GM18499 (cell line): ENCODE measurements at regions not wholly inside any gene's neighbourhood (a gene's known extent, or its start where the extent isn't known, plus 50 kb on each side); places are given as distances from the start of the nearest gene placed in this dataset.
"Not testable (repeated sequence)": the region's sequence is repeated elsewhere in the genome, so short reads cannot be mapped to it uniquely, and the experiment has no call there.

Source experiments
- ATAC-seq: cut with Tn5 transposase; IDR thresholded peaks from one replicate; pipeline ENCODE4 v1.9.1; 2021; ENCODE audit warnings: moderate number of reproducible peaks; ENCODE audit not compliant: insufficient read depth, unreplicated experiment

DNA sequence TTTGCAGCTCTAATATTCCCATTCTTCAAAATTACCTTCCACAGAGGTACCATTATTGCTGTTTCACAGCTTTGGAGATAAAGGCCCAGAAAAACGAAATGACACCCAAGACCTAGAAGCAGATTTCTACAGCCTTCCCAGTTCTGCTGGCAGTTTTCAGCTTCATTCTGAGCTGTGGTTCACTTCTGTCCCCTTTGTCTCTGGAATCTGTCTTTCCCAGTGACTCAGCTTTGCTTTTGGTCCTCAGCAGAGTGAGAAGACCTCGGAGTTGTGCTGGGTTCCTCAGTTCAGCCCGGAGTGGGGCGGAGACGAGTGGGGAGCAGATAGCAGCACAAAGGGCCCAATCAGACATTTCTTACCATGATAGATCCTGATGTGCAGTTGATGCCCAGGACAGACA, 180.7 kb upstream of the CXCR4 start:
- no peak for ATAC-seq

DNA sequence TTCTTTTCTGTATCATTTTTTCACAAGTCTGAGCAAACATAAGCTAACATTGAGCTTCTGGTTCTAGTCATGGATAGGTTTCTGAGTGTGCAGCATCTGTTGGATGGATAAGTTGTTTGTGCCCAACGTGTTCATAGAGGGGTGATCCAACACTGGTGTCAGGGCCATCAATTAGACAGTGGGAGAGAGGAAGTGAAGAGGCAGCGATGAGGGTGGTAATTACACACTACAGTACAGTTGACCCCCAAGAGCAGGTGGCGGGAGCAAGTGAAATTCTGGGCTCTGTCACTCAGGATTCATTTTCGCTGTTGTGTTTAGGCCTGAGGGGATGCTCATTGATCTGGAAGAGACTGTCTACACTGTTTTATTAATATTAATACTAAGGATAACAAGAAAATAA, 180.0 kb upstream of the CXCR4 start:
- ATAC-seq: no peak

DNA sequence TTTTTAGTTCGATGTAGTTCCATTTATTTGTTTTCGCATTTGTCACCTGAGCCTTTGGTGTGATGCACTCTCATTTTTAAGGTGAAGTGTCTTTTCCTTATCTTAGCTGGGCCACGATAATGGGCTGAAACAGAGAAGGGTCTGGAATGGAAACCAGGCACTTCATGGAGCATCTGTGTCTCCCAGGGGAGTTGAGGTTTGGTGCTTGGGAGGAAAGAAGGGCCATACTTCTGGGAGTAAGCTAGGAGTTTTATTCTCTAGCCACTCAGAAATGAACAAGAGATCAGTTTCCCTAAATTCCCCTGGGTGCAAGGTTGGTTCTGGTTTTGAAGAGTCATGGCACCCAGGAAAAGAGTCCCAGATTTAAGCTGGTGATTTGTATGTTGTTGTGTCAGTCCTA, 179.4 kb upstream of the CXCR4 start:
- no peak for ATAC-seq

DNA sequence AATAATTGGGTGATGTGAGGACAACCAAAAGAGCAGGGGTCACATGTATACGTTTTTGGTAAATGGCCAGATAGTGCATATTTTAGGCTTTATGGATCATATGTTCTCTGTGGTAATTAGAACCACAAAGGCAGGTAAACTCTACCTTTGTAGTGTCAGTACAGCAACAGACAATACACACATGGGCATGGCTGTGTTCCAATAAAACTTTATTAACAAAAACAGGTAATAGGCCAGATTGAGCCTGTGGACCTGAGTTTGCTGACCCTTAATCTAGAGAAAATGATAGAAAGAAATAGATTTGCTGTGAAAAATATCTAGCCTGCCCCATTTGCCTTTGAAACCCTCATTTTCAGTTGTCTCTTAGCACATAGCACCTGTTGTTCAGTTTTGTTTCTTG, 177.2 kb upstream of the CXCR4 start:
- no peak for ATAC-seq

DNA sequence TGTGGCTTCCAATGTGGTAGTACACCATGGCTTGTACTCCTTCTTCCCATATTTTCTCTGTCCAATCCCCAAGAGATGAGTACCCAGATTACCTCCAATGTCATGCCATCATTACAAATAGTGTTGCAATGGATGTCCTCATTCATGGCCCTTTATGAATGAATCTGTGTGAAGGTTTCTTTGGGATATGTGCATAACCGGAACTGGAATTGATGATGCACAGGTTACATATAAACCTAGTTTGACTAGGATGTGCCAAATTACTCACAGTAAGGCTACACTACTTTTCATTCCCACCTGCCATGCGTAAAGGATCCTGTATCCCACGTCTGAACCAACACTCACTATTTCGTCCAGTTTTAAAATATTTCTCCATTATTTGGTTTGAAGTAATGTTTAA, 173.9 kb upstream of the CXCR4 start:
- ATAC-seq: no peak

DNA sequence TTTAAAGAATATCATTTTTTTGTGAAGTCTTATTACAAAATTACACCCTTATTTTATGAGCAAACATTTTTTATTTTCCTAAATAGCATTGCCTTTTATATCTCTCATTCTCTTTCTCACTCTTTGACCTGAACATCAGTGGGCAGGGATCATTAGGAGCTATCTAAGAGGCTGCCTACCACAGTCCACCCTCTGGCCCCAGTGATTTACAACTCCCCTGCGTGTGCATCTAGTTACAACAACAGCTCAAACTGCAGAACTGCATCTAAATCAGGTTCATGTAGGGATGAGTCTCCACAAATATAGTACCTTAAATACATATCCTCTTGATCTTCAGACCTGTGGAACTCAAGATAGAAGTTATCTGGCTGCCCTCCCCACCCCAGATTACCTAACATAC, 172.4 kb upstream of the CXCR4 start:
- no peak for ATAC-seq

DNA sequence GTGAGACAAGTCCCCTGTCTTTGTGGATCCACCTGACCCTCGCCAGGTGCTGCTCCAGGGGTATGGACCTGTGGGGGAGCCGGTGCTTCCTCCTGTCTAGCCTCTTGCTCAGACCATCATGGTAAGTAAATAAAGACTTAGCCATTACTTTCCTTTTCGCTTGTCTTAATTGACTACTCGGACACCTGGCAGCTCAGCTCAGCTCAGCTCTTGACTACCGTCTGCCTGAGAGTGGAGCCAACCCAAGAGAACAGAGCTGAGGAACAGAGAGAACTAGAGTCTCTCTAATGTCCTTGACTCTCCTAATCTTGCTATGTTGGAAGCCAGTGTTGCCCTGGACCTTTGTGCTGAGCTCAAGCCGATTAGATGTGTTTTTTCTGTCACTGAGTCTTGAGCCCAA, 170.3 kb upstream of the CXCR4 start:
- ATAC-seq: no peak

DNA sequence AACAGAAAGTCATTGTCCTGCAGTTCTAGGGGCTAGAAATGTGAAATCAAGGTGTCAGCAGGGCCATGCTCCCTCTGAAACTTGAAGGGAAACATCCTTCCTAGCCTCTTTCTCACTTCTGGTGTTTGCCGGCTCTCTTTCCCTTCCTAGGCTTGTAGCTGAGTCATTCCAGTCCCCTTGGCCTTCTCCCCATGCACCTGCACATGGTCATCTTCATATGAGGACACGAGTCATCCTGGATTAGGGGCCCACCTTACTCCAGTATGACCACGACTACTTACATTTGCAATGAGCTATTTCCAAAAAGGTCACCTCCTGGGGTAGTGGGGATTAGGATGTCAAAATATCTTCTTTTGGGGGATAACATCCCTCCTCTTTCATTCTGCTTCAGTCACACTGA, 168.5 kb upstream of the CXCR4 start:
- no peak for ATAC-seq

DNA sequence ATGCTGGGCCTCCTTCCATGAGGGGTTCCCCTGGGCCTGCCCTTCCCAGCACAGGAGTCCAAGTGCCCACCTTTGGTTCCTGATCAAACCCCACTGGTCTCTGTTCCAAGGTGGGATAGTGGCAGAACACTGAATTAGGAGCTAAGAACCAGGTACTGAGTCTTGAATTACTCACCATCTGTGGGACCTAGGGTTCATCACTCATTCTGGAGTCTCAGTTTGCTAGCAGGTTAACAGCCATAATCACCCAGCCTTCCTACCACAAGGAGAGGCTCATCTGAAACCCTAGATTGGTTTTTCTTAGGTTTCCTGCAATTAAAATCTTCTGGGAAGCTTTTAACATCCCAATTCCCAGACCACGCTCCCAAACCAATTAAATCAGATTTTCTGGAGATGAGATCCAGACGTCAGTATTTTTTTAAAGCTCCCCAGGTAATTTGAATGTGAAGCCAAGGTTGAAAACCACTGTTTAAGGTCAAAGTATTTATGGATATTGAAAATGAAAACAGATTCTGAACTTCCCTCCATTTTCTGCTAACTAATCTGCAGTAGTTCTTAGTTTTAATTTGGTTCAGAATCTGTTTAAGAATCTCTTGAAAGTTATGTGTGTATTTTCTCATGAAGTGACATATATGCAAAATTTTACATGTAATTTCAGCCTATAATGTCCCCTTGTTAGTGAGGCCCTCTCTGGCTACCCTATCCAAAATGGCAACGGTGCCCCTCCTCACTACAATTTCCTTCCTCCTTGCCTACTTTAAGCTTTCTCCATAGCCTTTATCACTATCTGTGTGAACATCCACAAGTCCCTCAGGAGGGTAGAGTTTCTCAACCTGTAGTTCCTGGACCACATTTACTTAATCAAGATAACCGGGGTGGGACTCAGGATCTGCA, 166.5 kb upstream of the CXCR4 start:
- no peak for ATAC-seq

DNA sequence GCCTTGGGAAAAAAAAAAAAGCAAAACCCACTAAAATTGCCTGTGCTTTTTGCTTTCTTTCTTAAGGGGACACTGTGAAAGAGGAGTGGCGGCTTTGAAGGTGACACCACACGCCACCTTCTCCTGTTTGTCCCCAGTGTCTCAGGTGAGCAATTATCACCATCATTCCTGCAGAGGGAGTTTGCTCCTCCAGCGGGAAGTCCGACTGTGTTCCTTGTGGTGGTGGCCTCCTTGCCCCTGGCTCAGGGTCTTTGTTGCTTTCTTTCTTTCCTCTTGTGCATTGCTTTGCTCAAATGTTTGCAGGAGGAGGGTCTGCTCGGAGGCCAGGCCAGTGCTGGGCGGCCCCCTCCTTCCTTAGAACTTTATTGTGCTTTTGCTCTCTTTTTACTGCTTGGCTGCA, 164.3 kb upstream of the CXCR4 start:
- no peak for ATAC-seq

DNA sequence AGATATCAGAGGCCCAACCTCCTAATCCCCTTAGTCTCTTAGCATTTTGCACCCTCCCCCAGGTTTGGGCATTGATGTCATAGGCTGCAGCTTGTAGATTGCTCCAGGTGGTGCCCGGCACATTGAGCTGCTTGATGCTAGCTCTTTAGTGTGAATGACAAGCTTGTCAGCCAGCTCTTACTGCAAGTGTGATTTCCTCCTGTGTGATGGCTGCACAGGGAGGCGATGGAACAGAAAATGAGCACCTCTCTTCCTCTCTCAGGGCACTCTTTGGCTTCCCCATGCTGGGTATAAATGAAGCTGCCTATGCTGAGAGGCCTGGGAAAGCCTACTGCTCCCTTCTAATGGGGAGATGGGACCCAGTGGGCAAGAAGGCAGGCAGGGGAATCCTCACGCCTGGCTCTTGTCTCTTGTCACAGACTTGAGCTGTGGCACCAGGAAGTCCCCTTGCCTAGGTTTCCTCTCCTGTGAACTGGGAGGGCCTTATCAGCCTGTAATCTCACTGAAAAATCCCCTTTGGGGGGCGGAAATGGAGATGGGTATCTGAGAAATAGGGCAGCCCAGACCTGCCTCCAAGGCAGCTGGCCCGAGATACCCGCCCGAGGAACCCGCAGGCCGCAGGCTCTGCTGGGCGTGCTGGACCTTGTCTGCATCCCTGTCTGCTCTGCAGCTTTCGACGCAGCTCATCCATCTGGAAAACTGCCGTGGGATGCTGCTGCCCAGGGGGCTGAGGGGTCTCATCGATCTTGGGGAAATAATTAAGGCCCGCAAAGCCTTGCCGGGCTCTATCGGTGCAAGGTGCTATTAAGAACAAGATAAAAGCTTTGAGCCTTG, 163.5 kb upstream of the CXCR4 start:
- ATAC-seq: no peak

DNA sequence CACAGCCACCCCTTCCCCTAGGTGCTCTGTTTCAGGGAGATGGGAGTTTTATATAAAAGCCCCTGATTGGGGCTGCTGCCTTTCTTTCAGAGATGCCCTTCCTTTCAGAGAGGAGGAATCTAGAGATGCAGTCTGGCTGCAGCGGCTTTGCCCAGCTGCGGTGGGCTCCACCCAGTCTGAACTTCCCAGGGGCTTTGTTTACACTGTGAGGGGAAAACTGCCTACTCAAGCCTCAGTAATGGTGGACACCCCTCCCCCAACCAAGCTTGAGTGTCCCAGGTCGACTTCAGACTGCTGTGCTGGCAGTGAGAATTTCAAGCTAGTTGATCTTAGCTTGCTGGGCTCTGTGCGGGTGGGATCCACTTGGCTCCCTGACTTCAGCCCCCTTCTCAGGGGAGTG, 148.4 kb upstream of the CXCR4 start:
- not testable (repeated sequence) for ATAC-seq

DNA sequence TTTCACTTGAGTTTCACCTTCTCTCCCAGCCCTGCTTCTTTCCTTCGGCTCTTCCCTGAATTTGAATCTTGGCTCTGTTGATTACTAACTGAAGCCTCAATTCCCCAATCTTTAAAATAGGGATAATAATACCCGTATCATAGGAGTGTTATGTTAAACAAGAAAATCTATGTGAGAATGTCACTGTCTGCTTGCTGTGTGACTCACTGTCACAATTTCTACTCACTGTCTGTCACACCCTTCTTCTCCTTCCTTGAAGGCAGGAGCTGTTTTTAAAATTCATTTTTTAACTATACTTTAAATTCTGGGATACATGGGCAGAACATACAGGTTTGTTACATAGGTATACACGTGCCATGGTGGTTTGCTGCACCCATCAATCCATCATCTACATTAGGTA, 141.6 kb upstream of the CXCR4 start:
- no peak for ATAC-seq

DNA sequence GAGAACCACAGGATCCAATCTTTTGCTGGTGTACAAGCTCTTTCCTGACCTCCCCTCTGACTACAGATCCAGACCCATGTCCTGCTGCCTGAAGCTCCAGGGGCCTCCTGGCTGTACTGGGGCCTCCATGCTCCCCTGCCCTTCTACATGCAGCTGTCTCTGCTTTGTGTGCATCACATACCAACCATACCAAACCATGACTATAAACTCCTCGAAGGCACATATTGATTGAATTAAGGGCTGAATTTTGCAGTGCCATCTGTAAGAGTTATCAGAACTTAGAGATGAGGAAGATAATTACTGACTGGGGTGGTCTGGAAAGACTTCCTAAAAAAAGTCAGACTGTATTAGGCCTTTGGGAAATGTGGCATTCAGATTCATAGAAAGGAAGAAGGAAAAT, 139.9 kb upstream of the CXCR4 start:
- no peak for ATAC-seq

DNA sequence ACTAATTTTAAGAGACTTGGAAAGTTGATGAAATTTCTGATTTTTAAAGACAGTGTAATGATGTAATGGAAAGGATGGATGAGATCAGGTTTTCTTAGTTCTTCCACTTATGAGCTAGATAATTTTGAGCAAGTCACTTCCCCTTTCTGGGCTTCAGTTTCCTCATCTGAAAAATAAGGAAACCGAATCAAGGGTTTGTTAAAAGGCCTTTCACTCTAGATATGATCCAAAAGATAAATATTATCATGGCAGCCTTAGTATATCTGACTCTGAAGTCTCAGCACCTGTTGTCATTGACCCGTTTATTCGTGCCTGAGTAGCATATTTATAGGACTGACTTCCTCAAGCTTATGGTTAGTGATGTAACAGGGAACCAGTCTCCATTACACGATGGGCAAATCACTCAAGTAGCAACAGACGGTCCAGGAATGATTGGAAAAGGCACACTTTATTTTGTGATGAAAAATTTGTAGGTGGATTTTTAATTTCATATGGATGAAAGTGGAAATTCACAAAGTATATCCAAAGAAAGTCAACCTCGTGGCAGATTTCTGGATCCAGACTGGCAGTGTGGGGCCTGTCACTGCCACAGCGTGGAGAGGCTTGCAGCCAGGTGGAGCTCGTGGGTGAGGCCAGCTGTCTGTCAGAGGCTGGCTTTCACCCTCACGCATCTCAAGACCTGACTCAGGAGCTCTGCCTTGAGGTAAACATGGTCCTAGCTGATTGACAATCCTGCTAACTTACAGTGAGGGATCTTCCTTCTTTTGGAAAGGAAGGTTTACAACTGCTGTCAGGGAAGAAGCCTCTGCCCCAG, 137.9 kb upstream of the CXCR4 start:
- ATAC-seq: peak; percentile 36

DNA sequence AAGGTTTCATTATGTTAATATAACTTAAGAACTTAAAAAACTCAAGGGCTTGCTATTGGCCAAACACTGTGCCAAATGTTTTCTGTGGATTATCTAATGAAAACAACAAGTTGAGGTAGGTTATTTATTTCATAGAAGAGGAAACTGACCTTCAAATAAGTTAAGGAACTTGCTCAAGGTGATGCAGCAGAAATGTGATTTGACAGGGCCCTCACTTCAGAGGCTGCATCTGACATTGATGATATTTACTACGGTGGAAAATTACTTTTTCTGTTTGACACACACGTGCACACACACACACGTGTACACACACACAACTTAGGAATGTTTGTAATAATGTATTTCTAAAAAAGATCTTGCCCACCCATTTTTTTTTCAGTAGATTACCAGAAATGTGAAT, 137.2 kb upstream of the CXCR4 start:
- no peak for ATAC-seq

DNA sequence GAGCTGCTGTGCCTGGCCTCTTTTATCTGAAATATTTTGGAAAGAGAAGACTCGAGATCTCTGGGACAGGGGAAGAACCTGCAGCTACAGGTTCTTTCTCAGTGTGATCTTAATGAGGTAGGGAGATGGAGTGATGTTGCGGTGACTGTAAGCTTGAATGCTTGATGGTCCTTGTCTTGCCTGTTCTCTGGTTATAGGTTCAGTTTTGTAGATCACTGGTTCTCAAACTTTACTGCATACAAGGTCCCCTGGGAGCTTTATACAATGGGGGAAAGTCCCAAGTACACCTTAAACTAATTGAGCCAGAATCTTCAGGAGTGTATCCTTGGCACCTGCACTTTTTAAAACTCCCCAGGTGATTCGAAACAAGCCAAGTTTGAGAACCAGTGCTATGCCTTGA, 136.7 kb upstream of the CXCR4 start:
- no peak for ATAC-seq

DNA sequence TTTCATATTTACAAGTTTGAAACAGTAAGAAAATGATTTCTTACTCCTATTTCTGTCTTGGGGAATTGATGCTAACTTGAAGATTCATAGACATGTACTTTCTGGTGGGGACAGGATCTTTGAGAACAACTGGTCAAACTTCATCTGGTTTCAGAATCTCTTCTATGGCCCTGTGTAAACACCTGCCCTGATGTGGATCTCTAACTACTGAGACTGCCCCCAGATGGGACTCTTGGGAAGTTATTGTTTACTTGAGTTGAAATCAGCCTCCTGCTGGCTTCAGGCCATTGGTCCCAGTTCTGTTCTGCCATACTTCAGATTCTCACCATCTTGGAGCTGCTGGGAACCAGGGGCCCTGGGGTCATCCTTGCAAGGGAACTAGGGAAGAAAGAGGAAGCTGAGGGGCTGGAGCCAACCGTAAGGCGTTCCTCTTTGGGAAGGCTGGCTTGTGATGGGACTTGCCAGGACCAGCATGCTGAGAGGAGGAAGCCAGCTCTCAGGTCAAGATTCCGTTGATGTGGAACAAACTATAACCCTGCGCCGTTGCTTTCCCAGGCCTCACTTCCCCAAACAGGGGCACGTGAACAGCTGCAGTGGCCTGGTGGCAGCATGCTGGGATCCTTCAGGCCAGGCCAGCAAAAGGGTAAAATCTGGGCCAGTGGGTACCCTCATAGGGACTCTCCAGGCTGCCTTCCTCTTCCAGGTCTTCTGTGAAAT, 135.5 kb upstream of the CXCR4 start:
- no peak for ATAC-seq

DNA sequence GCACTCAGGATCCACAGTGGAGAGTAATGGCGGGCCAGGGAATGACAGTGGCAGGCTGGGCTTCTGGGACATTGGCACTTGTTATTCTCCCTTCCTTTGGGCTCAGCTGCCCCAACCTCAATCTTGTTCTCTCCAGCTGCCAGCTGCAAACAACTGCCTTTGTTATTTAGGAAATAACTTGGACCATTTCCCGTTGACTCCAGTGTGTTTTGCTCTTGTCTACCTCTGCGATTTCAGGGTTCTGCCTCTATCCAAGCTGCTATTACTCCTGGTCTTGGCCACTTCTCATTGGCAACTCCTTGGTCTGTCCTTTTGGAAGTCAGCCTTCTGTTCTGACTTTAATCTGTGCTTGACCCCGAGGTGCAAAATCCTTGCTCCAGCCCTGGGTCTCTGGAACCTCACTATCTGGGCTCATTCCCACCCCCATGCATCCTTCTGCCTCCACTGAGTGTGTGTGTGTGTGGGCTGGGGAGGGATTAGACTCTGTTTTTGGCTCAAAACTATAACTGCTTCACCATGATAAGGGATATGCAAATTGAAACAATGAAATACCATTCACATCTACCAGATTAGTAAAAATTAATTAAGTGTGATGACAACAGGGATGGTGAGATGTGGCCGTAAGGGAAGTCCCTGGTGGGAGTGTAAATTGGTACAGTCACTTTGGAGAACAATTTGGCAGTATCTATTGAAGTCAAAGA, 134.1 kb upstream of the CXCR4 start:
- ATAC-seq: no peak
